ENCODE measurements at regions not wholly inside any gene's neighbourhood (a gene's known extent, or its start where the extent isn't known, plus 50 kb on each side); places are given as distances from the start of the nearest gene placed in this dataset.

- Histone ChIP-seq H3K9me3 (no peaks in the 10 kb centered on the region), H3K4me3 (no peak overlapping the region), H3K36me3 (no peaks in the 10 kb centered on the region), H3K27me3 (replicated peaks; ENCODE audit: insufficient read depth) (no peaks in the 10 kb centered on the region), H3K27ac (no peak overlapping the region), H3K4me1 (ENCODE audit: control insufficient read depth in 1 of 2, low read depth in 2 of 2) (no peaks in the 10 kb centered on the region)
- no peak for DNase-seq (ENCODE audit: low spot score)
- no peak for ATAC-seq (ENCODE audit: insufficient number of reproducible peaks, low FRiP score, low read depth)
- no peak for TF ChIP-seq CTCF (IDR thresholded peaks at IDR 0.05)
Measured at GRCh38 chr2:35831385-35831784, 524.2 kb upstream of the CRIM1 start.

GRCh38 chr2:35830833-35831232 is 524.7 kb upstream of the CRIM1 start:
- no peak for TF ChIP-seq CTCF (IDR thresholded peaks at IDR 0.05)
- Histone ChIP-seq H3K27ac (no peak overlapping the region), H3K27me3 (replicated peaks; ENCODE audit: insufficient read depth) (no peaks in the 10 kb centered on the region), H3K9me3 (no peaks in the 10 kb centered on the region), H3K36me3 (no peaks in the 10 kb centered on the region), H3K4me1 (ENCODE audit: control insufficient read depth in 1 of 2, low read depth in 2 of 2) (no peaks in the 10 kb centered on the region), H3K4me3 (no peak overlapping the region)
- ATAC-seq (ENCODE audit: insufficient number of reproducible peaks, low FRiP score, low read depth) (no peak), DNase-seq (ENCODE audit: low spot score) (no peak)

- Histone ChIP-seq H3K4me1 (ENCODE audit: control insufficient read depth in 1 of 2, low read depth in 2 of 2) (no peaks in the 10 kb centered on the region), H3K36me3 (no peaks in the 10 kb centered on the region), H3K9me3 (no peaks in the 10 kb centered on the region), H3K27me3 (replicated peaks; ENCODE audit: insufficient read depth) (no peaks in the 10 kb centered on the region), H3K27ac (no peak overlapping the region), H3K4me3 (no peak overlapping the region)
- TF ChIP-seq CTCF (IDR thresholded peaks at IDR 0.05): no peak
- DNase-seq (ENCODE audit: low spot score) (no peak), ATAC-seq (ENCODE audit: insufficient number of reproducible peaks, low FRiP score, low read depth) (no peak)
Measured at GRCh38 chr2:35827086-35827485, 528.5 kb upstream of the CRIM1 start.

GRCh38 chr2:35822716-35823115 is 532.9 kb upstream of the CRIM1 start:
- H3K9me3 ChIP-seq: no peaks in the 10 kb centered on the region
- TF ChIP-seq CTCF (IDR thresholded peaks at IDR 0.05): no peak
- no peak overlapping the region for H3K4me3 ChIP-seq
- ATAC-seq (ENCODE audit: insufficient number of reproducible peaks, low FRiP score, low read depth): no peak
- no peaks in the 10 kb centered on the region for H3K27me3 ChIP-seq (replicated peaks; ENCODE audit: insufficient read depth)
- no peaks in the 10 kb centered on the region for H3K4me1 ChIP-seq (ENCODE audit: control insufficient read depth in 1 of 2, low read depth in 2 of 2)
- no peak overlapping the region for H3K27ac ChIP-seq
- no peaks in the 10 kb centered on the region for H3K36me3 ChIP-seq
- no peak for DNase-seq (ENCODE audit: low spot score)

GRCh38 chr2:35821675-35822074 is 533.9 kb upstream of the CRIM1 start:
- H3K27ac ChIP-seq: no peak overlapping the region
- H3K4me1 ChIP-seq (ENCODE audit: control insufficient read depth in 1 of 2, low read depth in 2 of 2): no peaks in the 10 kb centered on the region
- no peak for TF ChIP-seq CTCF (IDR thresholded peaks at IDR 0.05)
- H3K36me3 ChIP-seq: no peaks in the 10 kb centered on the region
- ATAC-seq (ENCODE audit: insufficient number of reproducible peaks, low FRiP score, low read depth) (no peak), DNase-seq (ENCODE audit: low spot score) (no peak)
- H3K4me3 ChIP-seq: no peak overlapping the region
- no peaks in the 10 kb centered on the region for H3K9me3 ChIP-seq
- H3K27me3 ChIP-seq (replicated peaks; ENCODE audit: insufficient read depth): no peaks in the 10 kb centered on the region
